Endodermal cell (in vitro differentiated cells): ENCODE measurements at regions not wholly inside any gene's neighbourhood (a gene's known extent, or its start where the extent isn't known, plus 50 kb on each side); places are given as distances from the start of the nearest gene placed in this dataset.
A peak's percentile ranks its signal among the peaks of the same experiment; 100 is the strongest.

Experiments used
- DNase-seq: peaks from one replicate; pipeline ENCODE4 v3.0.0-alpha.2; 2017
- H3K27ac ChIP-seq: 2 replicates; pipeline ENCODE4 v1.5.1; 2013; ENCODE audit warnings: mild to moderate bottlenecking, low read depth, low read length, moderate library complexity
- H3K27me3 ChIP-seq: 2 replicates; pipeline ENCODE4 v1.6.1; 2013; ENCODE audit warnings: mild to moderate bottlenecking, low read length, moderate library complexity; ENCODE audit not compliant: insufficient read depth, control insufficient read depth, poor library complexity, severe bottlenecking
- H3K36me3 ChIP-seq: 2 replicates; pipeline ENCODE4 v1.7.0; 2013; ENCODE audit warnings: mild to moderate bottlenecking, low read length, moderate library complexity; ENCODE audit not compliant: control insufficient read depth, insufficient read depth
- H3K4me1 ChIP-seq: one replicate; pipeline ENCODE4 v1.7.0; 2013; ENCODE audit warnings: low read length; ENCODE audit not compliant: control insufficient read depth, insufficient read depth
- H3K4me3 ChIP-seq: 2 replicates; pipeline ENCODE4 v1.5.1; 2013; ENCODE audit warnings: mild to moderate bottlenecking, low read length, moderate library complexity
- H3K9ac ChIP-seq: 2 replicates; pipeline ENCODE4 v1.6.1; 2013; ENCODE audit warnings: mild to moderate bottlenecking, low read length, moderate library complexity; ENCODE audit not compliant: poor library complexity, severe bottlenecking; ENCODE audit errors: extremely low read depth
- H3K9me3 ChIP-seq: 2 replicates; pipeline ENCODE4 v1.6.1; 2013; ENCODE audit warnings: mild to moderate bottlenecking, low read length, moderate library complexity; ENCODE audit not compliant: control insufficient read depth
- H3K27ac Mint-ChIP-seq: 2 replicates; pipeline ENCODE4 v1.8.0; 2020; ENCODE audit warnings: mixed read lengths
- H3K27me3 Mint-ChIP-seq: 2 replicates; pipeline ENCODE4 v1.8.0; 2021; ENCODE audit warnings: mild to moderate bottlenecking, mixed read lengths; ENCODE audit not compliant: insufficient read depth
- H3K36me3 Mint-ChIP-seq: 2 replicates; pipeline ENCODE4 v1.8.0; 2020; ENCODE audit warnings: low read depth, mixed read lengths
- H3K4me1 Mint-ChIP-seq: 2 replicates; pipeline ENCODE4 v1.8.0; 2020; ENCODE audit warnings: mixed read lengths
- H3K4me3 Mint-ChIP-seq: 2 replicates; pipeline ENCODE4 v1.8.0; 2020; ENCODE audit warnings: mild to moderate bottlenecking, moderate library complexity, mixed read lengths
- H3K9me3 Mint-ChIP-seq: 2 replicates; pipeline ENCODE4 v1.8.0; 2020; ENCODE audit warnings: mild to moderate bottlenecking, mixed read lengths
- WGBS, 2 experiments: methylation state at CpG; one replicate each; pipeline versions ENCODE4 v1.1.5 to v1.1.7; 2013; ENCODE audit warnings: missing lambda C conversion rate in 2 of 2, mixed read lengths in 1 of 2; ENCODE audit not compliant: insufficient coverage in 1 of 2, insufficient read length in 1 of 2; 5-methylcytosine and 5-hydroxymethylcytosine counted together
- TF ChIP-seq, protein P1 (sequence below): fragments of 200-600 bp; sonication (generic); conservative IDR thresholded peaks from 2 replicates; pipeline ENCODE4 v1.5.0; 2021; ENCODE audit warnings: antibody characterized with exemption, mild to moderate bottlenecking

DNA sequence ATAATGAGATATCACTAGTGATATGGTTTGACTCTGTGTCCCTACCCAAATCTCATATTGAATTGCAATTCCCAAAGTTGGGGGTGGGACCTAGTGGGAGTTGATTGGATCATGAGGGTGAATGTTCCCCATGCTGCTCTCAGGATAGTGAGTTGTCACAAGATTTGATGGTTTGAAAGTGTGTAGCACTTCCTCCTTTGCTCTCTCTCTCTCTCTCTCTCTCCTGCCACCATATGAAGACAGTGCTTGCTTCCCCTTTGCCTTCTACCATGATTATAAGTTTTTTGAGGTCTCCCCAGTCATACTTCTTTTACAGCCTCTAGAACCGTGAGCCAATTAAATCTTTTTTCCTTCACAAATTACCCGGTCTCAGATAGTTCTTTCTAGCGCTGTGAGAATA, 1002.0 kb upstream of the ADGRB3 start:
- peaks cover 17% of the 10 kb centered on the region for H3K9me3 ChIP-seq
- H3K27ac ChIP-seq: no peak overlapping the region
- H3K36me3 Mint-ChIP-seq: no peaks in the 10 kb centered on the region
- H3K4me3 Mint-ChIP-seq: no peak overlapping the region
- no peak overlapping the region for H3K4me3 ChIP-seq
- peaks cover 23% of the 10 kb centered on the region for H3K9me3 Mint-ChIP-seq
- H3K4me1 ChIP-seq: peaks cover 9% of the 10 kb centered on the region
- TF ChIP-seq, protein P1, sequence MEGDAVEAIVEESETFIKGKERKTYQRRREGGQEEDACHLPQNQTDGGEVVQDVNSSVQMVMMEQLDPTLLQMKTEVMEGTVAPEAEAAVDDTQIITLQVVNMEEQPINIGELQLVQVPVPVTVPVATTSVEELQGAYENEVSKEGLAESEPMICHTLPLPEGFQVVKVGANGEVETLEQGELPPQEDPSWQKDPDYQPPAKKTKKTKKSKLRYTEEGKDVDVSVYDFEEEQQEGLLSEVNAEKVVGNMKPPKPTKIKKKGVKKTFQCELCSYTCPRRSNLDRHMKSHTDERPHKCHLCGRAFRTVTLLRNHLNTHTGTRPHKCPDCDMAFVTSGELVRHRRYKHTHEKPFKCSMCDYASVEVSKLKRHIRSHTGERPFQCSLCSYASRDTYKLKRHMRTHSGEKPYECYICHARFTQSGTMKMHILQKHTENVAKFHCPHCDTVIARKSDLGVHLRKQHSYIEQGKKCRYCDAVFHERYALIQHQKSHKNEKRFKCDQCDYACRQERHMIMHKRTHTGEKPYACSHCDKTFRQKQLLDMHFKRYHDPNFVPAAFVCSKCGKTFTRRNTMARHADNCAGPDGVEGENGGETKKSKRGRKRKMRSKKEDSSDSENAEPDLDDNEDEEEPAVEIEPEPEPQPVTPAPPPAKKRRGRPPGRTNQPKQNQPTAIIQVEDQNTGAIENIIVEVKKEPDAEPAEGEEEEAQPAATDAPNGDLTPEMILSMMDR: no peak
- H3K27me3 ChIP-seq: no peaks in the 10 kb centered on the region
- H3K4me1 Mint-ChIP-seq: peaks cover 16% of the 10 kb centered on the region
- H3K36me3 ChIP-seq: no peaks in the 10 kb centered on the region
- H3K27me3 Mint-ChIP-seq: no peaks in the 10 kb centered on the region
- no peak for DNase-seq
- no peak overlapping the region for H3K27ac Mint-ChIP-seq
- H3K9ac ChIP-seq: no peak overlapping the region
- 93% methylated on average over 3 of the region's 3 CpGs; no CpG with 5 or more reads in 1 of the 2 experiments for WGBS, 2 experiments

- WGBS, 2 experiments: 58% methylated on average over 2 of the region's 2 CpGs; no CpG with 5 or more reads in 1 of the 2 experiments
- H3K4me3 ChIP-seq: peak overlapping the region; percentile 50
- Mint-ChIP-seq H3K4me1 (peaks cover 16% of the 10 kb centered on the region), H3K27me3 (no peaks in the 10 kb centered on the region), H3K4me3 (no peak overlapping the region), H3K36me3 (no peaks in the 10 kb centered on the region), H3K27ac (no peak overlapping the region), H3K9me3 (peaks cover 22% of the 10 kb centered on the region)
- H3K36me3 ChIP-seq: no peaks in the 10 kb centered on the region
- TF ChIP-seq, protein P1: no peak
- no peaks in the 10 kb centered on the region for H3K27me3 ChIP-seq
- no peak for DNase-seq
- H3K9ac ChIP-seq: no peak overlapping the region
- H3K4me1 ChIP-seq: peaks cover 9% of the 10 kb centered on the region
- H3K27ac ChIP-seq: no peak overlapping the region
- peaks cover 17% of the 10 kb centered on the region for H3K9me3 ChIP-seq
Observed at GRCh38 chr6:67630146-67630545, 1004.9 kb upstream of the ADGRB3 start.

GRCh38 chr6:67629258-67629657, 1005.8 kb upstream of the ADGRB3 start:
- Mint-ChIP-seq H3K27me3 (no peaks in the 10 kb centered on the region), H3K36me3 (no peaks in the 10 kb centered on the region), H3K4me1 (peaks cover 16% of the 10 kb centered on the region), H3K4me3 (no peak overlapping the region), H3K9me3 (peaks cover 13% of the 10 kb centered on the region), H3K27ac (no peak overlapping the region)
- DNase-seq: no peak
- H3K4me1 ChIP-seq: peaks cover 9% of the 10 kb centered on the region
- no peaks in the 10 kb centered on the region for H3K36me3 ChIP-seq
- H3K27ac ChIP-seq: no peak overlapping the region
- H3K9me3 ChIP-seq: peaks cover 8% of the 10 kb centered on the region
- TF ChIP-seq, protein P1: no peak
- peak overlapping the region; percentile 50 for H3K4me3 ChIP-seq
- H3K9ac ChIP-seq: no peak overlapping the region
- H3K27me3 ChIP-seq: no peaks in the 10 kb centered on the region
